H54 (cell line): ENCODE measurements at regions not wholly inside any gene's neighbourhood (a gene's known extent, or its start where the extent isn't known, plus 50 kb on each side); places are given as distances from the start of the nearest gene placed in this dataset.
"Not testable (repeated sequence)": the region's sequence is repeated elsewhere in the genome, so short reads cannot be mapped to it uniquely, and the experiment has no call there.

Experiments used
- DNase-seq: peaks from one replicate; pipeline ENCODE4 v3.0.0; 2011; ENCODE audit warnings: low spot score, mixed read lengths; ENCODE audit not compliant: insufficient read length
- FAIRE-seq: peaks from 3 replicates; lab custom pipeline; 2011; peaks lifted over from hg19 to GRCh38; lab: Jason Lieb, UNC
- POLR2A ChIP-seq: IDR thresholded peaks from 2 replicates; pipeline ENCODE4 v1.6.1; 2011; ENCODE audit warnings: low read depth, mild to moderate bottlenecking, low read length

GRCh38 chr11:42890773-42891172, 421.0 kb upstream of the API5 start:
- TF ChIP-seq POLR2A: no peak
- FAIRE-seq: no peak
- no peak for DNase-seq

- DNase-seq (no peak), FAIRE-seq (no peak)
- no peak for TF ChIP-seq POLR2A
Observed at GRCh38 chr11:42901084-42901483, 410.7 kb upstream of the API5 start.

- FAIRE-seq (no peak), DNase-seq (no peak)
- no peak for TF ChIP-seq POLR2A
Observed at GRCh38 chr11:42906226-42906625, 405.6 kb upstream of the API5 start.

GRCh38 chr11:42913731-42914130, 398.1 kb upstream of the API5 start:
- DNase-seq (no peak), FAIRE-seq (no peak)
- no peak for TF ChIP-seq POLR2A

GRCh38 chr11:42923651-42924050, 388.1 kb upstream of the API5 start:
- TF ChIP-seq POLR2A: no peak

GRCh38 chr11:42925916-42926315, 385.9 kb upstream of the API5 start:
- DNase-seq: no peak
- no peak for TF ChIP-seq POLR2A
- FAIRE-seq: no peak

More at GRCh38 chr11:42923651-42924050, 388.1 kb upstream of the API5 start:
- FAIRE-seq: no peak
- no peak for DNase-seq

GRCh38 chr11:42947405-42947804, 364.4 kb upstream of the API5 start:
- no peak for TF ChIP-seq POLR2A
- FAIRE-seq (no peak), DNase-seq (no peak)

- not testable (repeated sequence) for FAIRE-seq, DNase-seq
Observed at GRCh38 chr11:42949738-42950376, 361.9 kb upstream of the API5 start.

GRCh38 chr11:42951266-42951665, 360.5 kb upstream of the API5 start:
- TF ChIP-seq POLR2A: no peak
- FAIRE-seq (no peak), DNase-seq (no peak)

GRCh38 chr11:42957831-42958230, 354.0 kb upstream of the API5 start:
- DNase-seq (no peak), FAIRE-seq (no peak)
- no peak for TF ChIP-seq POLR2A

GRCh38 chr11:42958635-42959034, 353.2 kb upstream of the API5 start:
- FAIRE-seq (no peak), DNase-seq (no peak)
- no peak for TF ChIP-seq POLR2A

GRCh38 chr11:42960521-42961088, 351.2 kb upstream of the API5 start:
- TF ChIP-seq POLR2A: no peak
- DNase-seq (no peak), FAIRE-seq (no peak)

- no peak for FAIRE-seq
- DNase-seq: no peak
- TF ChIP-seq POLR2A: no peak
Observed at GRCh38 chr11:42967653-42968052, 344.1 kb upstream of the API5 start.

- no peak for FAIRE-seq
Observed at GRCh38 chr11:42972741-42973140, 339.1 kb upstream of the API5 start.

GRCh38 chr11:42974510-42975179, 337.2 kb upstream of the API5 start:
- DNase-seq: no peak
- no peak for FAIRE-seq
- TF ChIP-seq POLR2A: no peak

More at GRCh38 chr11:42972741-42973140, 339.1 kb upstream of the API5 start:
- DNase-seq: no peak
- TF ChIP-seq POLR2A: no peak
